Femur (tissue), 1 donor: ENCODE measurements at regions not wholly inside any gene's neighbourhood (a gene's known extent, or its start where the extent isn't known, plus 50 kb on each side); places are given as distances from the start of the nearest gene placed in this dataset.
"Not testable (repeated sequence)": the region's sequence is repeated elsewhere in the genome, so short reads cannot be mapped to it uniquely, and the experiment has no call there.

Experiments
- DNase-seq: peaks from one replicate; pipeline ENCODE4 v3.0.0-alpha.2; 2017

DNA sequence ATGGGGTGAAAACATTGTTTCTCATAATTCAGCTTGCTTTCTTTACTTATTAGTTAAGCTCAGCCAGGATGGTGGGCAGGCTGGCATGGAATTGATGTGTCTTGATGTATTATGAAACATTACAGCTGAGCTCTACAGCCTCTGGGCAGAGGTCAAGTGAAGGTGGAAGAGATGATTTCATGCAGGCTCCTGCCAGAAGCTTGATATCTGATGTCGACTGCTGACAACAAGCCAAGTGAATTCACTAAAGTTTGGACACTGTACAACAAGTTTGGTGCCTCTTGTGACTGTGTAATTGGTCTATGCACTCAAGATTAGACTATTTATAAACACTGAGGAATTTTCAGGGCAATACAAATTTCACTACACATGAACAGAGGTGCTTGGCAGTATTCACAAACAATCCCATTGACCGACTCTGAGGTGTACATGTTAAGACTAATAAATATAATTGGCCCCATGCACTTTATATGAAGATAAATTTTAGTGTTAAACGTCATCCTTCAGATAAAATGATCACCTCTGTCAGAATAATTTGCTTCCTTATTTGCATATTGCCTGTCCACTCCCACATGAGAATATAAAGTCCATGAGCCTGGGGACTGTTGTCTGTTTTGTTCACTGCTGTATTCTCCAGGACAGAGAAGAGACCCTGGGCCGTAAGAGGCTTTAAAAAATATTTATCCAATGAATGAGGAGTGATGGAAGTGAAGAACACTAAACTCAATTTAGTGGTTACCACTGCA is 612.2 kb downstream of the IQCM start:
- DNase-seq, result peak; percentile 56

DNA sequence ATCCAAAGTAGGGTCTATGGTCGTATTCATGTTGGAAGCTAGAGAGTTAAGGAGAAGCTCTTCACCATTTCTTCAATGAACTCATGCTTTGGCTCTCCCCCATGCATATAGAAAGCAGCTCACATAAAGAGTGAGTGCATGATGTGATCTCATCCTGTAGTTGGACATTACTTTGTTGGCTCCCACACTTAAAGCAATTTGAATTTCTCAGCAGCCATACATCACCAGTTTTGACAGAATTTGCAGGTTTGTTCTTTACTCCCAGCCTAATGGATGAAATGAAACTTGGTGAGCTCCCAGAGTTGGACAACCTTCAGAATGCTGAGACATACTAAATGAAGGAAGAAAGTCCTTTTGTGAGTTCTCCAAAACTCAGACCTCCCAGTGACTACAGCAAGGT is 613.5 kb downstream of the IQCM start:
- DNase-seq, result peak; percentile 47

GRCh38 chr4:149199594-149199993 is 616.0 kb downstream of the IQCM start:
- DNase-seq, result no peak

DNA sequence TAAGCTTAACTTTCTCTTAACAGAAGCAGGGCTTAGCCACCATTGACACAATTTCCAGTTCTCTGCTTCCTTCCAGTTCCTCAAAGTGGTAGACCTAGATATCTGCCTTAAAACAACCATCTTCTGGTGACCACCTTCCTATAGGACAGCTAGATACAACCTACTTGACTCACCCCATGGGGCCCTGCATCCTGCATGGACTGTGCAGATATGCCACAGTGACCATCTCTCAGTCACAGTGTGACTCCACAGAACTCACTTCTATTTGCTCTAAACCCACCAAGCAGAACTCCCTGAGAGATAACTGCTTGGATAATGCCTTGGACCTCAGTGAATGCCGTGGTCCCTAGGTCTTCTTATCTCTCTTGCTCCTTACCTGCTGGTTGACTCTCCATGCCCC is 621.6 kb downstream of the IQCM start:
- no peak for DNase-seq

GRCh38 chr4:149187726-149188125 is 627.9 kb downstream of the IQCM start:
- no peak for DNase-seq

DNA sequence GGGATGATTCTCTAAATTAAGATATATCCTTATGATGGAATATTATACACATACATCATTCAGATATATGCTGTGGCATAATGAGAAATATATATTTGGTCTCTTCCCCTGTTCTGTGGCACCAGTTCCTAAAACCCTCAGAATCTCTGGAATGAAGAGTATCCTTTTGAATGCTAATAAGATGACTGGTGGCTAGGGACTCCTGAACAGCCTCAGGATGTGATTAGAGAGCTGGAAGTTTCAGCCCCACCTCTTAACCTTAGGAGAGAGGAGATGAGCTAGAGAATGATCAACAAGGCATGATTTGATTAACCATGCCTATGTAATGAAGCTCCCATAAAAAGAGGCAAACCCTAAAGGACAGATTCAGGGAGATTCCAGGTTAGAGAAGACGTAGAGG is 632.0 kb downstream of the IQCM start:
- DNase-seq, result no peak

GRCh38 chr4:149181459-149181858 is 634.2 kb downstream of the IQCM start:
- DNase-seq, result not testable (repeated sequence)

DNA sequence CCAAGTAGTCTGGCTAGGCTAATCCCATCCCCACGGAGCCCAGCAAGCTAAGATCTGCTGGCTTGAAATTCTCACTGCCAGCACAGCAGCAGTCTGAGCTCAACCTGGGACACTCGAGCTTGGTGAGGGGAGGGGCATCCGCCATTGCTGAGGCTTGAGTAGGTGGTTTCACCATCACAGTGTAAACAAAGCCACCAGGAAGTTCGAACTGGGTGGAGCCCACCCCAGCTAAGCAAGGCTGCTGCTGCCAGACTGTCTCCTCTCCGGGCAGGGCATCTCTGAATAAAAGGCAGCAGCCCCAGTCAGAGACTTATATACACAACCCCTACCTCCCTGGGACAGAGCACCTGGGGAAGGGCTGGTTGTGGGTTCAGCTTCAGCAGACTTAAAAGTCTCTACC is 639.6 kb downstream of the IQCM start:
- no peak for DNase-seq

- DNase-seq, result no peak
Observed at GRCh38 chr4:149175549-149175948, 640.1 kb downstream of the IQCM start.

DNA sequence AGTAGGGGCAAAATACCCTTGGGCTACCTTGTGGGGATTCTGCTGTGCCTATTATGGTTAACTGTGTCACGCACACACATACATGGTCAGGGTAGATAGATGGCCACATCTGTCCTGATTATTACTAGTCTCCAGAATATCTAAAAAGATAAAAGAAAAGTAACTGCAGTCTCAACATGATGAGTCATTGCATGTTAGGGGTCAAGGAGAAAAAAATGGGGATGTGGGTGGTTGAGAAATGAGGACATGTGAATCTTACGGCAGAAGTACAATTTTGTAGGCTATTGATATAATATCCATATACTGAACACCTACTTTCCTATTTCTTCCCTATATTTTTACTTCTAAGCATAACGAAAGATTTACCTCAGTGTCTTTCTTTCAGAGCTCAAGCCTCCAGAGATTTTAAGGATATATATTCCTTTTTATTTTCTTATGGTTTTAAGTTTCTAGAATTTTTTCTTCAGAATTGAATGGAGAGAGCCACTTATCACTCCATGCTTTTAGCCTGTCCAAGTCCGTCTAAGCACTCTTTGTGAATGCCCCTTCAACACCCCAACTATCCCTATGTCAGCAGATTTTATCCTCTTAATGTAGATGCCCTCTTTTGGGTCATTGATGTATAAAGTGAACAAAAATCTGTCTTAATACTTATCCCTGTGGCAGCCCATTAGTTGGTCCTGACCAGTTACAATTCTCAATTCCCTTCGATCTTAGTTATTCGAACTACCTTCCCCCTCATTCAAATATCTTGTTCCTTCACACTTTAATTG is 642.2 kb downstream of the IQCM start:
- DNase-seq, result no peak

- no peak for DNase-seq
Observed at GRCh38 chr4:149168645-149169044, 647.0 kb downstream of the IQCM start.

- no peak for DNase-seq
Observed at GRCh38 chr4:149166876-149167275, 648.8 kb downstream of the IQCM start.

DNA sequence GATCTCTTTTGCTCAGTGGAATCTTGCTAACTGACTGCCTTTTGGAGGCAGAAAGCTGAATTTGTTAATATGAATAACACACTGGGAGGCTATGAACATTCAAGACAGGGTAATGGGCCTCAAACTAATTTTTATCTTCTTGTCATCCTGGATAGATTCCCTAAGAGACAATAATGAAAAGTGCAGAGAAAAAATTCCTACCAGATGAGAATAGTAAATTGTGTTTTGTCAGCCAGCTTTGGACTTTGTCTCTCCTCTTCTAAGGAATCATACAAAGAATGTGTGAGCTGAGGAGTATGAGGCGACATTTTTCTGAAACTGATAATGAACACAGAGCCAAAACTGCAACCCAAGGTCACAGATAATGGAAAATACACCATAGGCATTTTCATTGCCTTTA is 649.3 kb downstream of the IQCM start:
- no peak for DNase-seq

DNA sequence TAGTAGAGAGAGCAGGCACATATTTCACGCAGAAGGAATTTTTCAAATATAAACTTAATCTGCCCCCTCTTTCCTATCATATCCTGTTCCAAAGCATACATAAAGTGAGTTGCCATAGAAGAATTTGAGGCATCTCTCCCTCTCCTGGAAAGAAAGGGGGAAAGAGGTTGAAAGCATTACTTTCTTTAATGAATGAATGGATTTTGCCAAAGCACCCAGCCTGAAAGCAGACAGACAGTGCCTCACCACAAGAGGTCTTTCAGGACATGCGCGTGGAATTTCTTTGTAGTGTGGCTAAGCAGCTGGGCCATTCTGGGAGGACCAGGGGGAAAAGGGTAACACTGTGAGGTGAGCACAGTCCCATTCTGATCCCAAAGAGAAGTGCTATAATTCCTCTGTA is 651.4 kb downstream of the IQCM start:
- no peak for DNase-seq

- DNase-seq, result no peak
Observed at GRCh38 chr4:149161247-149161646, 654.4 kb downstream of the IQCM start.

DNA sequence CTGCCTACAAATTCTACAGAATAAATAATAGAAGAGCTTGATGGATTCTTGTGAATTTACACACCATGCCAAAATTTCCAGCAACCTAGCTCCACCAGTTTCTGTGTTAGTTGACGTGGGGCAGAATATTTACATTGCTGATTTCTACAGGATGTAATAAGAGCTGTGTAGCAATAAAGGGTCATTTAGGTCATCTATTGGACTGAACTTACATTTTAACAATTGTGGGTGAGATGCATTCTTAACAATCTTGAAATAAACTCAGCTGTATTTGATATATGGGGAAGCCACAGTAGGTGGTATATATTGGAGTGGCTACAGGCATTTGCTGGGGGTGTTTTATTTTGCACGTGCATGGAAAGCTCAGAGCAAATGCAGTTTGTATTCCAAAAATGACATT is 655.3 kb downstream of the IQCM start:
- no peak for DNase-seq

DNA sequence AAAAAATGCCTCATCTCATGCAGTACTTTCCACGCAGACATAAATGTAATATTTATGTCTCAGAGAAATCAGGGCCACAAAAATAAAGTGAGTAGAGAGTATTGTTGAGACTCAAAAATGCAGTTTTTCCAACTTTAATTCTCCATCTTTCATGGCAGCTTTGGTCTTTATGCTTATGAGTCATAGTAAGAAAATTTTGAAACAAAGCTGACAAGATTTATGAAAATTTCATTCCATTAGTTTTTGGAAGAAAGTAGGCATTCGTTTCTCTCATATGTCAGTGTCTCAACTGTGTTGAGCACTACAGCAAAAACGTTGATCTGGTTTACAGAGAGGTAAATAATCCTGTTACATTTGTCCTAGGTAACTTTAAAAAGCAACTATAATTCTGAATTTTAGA is 656.8 kb downstream of the IQCM start:
- DNase-seq, result no peak

GRCh38 chr4:149145803-149146202 is 669.8 kb downstream of the IQCM start:
- no peak for DNase-seq

DNA sequence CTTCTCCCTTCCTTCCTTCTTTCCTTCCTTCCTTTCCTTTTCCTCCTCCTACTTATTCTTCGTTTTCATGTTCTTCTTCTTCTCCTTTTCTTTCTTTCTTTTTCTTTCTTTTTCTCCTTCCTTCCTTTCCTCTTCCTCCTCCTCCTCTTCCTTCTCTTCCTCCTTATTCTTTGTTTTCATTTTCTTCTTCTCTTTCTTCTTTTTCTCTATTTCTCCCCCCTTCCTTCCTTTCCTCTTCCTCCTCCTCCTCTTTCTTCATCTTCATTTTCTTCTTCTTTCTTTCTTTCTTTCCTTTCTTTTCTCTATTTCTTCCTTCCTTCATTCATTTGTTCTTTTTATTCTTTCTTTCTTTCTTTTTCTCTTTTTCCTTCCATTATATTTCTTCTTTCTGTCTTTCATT is 671.6 kb downstream of the IQCM start:
- DNase-seq, result no peak

DNA sequence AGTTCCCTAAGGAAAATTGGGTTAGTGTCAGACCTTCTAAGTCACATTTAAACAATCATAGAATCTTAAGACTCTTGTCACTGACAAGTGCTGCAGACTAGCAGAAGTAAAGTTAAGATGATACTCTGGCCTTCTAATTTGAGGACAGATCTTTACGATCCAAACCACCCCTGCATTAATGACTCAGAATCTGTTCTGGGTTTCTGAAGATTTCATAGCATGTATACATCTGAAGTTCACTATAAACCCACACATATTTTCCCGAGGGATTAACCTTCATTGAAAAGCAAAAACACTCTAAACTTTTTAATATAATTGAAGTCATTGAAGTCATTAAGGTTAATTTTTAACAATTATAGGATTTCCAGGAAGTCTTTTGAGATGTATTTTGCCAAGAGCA is 674.3 kb downstream of the IQCM start:
- DNase-seq, result no peak

GRCh38 chr4:149140841-149141240 is 674.8 kb downstream of the IQCM start:
- no peak for DNase-seq

DNA sequence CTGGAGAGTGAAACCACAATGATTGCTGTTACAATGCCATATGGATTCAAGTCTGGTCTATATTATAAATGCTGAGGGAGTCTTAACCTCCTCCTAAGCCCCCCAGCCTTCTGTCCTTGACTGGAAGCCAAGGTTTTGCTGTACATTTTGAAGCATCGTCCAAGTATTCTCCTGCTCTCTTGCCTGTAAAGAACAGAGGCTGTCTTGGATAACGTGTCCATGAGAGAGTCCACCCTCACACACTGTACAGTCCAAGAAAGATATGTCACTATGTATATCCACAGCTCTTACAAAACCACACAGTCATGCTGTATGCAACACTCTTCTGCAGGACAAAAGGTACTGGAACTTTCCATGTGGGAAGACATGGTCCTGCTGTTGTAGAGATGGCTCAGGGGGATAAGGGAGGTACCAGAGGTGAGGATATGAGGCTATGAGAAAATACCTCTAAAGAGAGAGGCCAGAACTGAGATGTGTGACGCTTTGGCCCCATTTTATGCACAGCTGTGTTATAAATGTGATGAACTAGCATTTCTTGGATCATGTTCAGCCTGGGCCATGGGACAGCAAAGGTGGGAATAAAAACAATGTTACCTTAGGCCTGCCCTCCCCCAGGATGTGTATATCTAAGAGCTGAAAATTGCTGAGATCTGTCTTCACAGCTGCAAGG is 678.6 kb downstream of the IQCM start:
- DNase-seq, result peak; percentile 31

DNA sequence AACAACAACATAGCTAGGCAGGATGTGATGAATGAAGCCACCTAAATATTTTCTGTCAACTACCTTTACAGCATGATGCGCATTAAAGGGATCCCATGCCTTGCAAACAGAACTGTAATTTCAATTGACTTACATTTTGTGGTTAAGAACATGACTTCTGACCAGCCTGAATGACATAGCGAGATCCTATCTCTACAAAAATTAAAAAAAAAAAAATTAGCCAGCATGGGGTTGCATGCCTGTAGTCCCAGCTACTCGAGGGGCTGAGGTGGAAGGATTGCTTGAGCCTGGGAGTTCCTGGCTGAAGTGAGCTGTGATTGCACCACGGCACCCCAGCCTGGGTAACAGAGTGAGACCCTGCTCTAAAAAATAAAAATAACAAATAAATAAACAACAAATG is 680.6 kb downstream of the IQCM start:
- no peak for DNase-seq

DNA sequence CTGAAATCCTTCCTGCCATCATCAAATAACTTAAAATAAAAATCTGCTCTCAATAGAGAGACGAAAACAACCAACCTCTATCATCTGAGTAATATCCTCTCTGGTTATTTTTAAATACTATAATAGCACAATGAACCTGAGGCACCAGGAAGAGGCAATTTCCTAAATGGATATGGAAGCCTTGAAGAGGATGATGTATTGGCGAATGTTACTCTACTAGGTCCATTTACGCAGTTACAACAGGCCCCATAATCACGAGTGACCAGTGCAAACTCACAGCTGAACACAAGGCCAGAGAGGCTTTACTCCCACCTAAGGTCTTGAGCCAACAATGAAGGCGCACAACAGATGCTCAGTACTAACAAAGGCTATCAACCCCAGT is 678.8 kb upstream of the NR3C2 start:
- no peak for DNase-seq
